ENCODE measurements at regions not wholly inside any gene's neighbourhood (a gene's known extent, or its start where the extent isn't known, plus 50 kb on each side); places are given as distances from the start of the nearest gene placed in this dataset.

DNA sequence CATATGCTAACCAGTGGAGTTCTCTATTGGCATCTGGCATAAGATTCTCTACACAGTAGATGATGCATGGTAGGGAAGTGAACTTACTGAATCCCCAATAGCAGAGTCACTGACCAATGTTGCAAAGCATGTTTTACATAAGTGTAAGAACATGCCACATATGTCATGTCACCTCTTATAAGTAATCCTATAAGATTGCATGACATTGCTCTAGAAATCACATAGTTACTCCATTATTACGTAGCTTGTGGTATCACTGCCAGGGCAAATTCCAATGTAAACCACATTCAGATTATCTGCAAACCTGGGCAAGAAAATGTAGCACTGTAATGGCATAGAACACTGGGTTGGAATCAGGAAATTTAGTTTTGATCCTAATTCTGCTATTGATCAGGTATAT lies 198.2 kb upstream of the UMPS start:
- TF ChIP-seq, protein P1, sequence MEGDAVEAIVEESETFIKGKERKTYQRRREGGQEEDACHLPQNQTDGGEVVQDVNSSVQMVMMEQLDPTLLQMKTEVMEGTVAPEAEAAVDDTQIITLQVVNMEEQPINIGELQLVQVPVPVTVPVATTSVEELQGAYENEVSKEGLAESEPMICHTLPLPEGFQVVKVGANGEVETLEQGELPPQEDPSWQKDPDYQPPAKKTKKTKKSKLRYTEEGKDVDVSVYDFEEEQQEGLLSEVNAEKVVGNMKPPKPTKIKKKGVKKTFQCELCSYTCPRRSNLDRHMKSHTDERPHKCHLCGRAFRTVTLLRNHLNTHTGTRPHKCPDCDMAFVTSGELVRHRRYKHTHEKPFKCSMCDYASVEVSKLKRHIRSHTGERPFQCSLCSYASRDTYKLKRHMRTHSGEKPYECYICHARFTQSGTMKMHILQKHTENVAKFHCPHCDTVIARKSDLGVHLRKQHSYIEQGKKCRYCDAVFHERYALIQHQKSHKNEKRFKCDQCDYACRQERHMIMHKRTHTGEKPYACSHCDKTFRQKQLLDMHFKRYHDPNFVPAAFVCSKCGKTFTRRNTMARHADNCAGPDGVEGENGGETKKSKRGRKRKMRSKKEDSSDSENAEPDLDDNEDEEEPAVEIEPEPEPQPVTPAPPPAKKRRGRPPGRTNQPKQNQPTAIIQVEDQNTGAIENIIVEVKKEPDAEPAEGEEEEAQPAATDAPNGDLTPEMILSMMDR (conservative IDR thresholded peaks at IDR 0.05 in 1 of 2, IDR thresholded peaks at IDR 0.05 in 1 of 2; ENCODE audit: low read depth in 1 of 2, low read length in 2 of 2), result no peak
- TF ChIP-seq EZH2 (IDR thresholded peaks at IDR 0.05; ENCODE audit: low read length, missing control alignments), result no peak

Data from fibroblast of lung (primary cell).